Thoracic aorta (tissue), 2 donors: ENCODE measurements at regions not wholly inside any gene's neighbourhood (a gene's known extent, or its start where the extent isn't known, plus 50 kb on each side); places are given as distances from the start of the nearest gene placed in this dataset.

Experiments
- ATAC-seq: fragments of 150-250 bp; one replicate; pipeline ENCODE4 v1.8.0; 2017; ENCODE audit warnings: low read depth; ENCODE audit not compliant: insufficient number of reproducible peaks, low FRiP score
- DNase-seq: peaks from one replicate; pipeline ENCODE4 v3.0.0-alpha.2; 2020; ENCODE audit warnings: low spot score
- H3K27ac ChIP-seq, 2 donors: fragments of 200-600 bp; sonication (generic); 1 replicate in 1 of 2; 2 replicates in 1 of 2; pipeline ENCODE4 v1.5.1; 2016; ENCODE audit warnings: mild to moderate bottlenecking in 2 of 2, moderate library complexity in 2 of 2
- H3K27me3 ChIP-seq: fragments of 200-600 bp; sonication (generic); replicated peaks from 2 replicates; pipeline ENCODE4 v1.6.0; 2016; ENCODE audit warnings: mild to moderate bottlenecking; ENCODE audit not compliant: insufficient read depth
- H3K36me3 ChIP-seq: fragments of 200-600 bp; sonication (generic); one replicate; pipeline ENCODE4 v1.5.1; 2016
- H3K4me1 ChIP-seq, 2 donors: fragments of 200-600 bp; sonication (generic); 1 replicate in 1 of 2; 2 replicates in 1 of 2; pipeline versions ENCODE4 v1.5.1 to v1.6.0; 2016; ENCODE audit warnings: low read depth in 2 of 2, mild to moderate bottlenecking in 1 of 2; ENCODE audit not compliant: control insufficient read depth in 1 of 2
- H3K4me3 ChIP-seq: fragments of 200-600 bp; sonication (generic); 2 replicates; pipeline ENCODE4 v1.5.1; 2016; ENCODE audit warnings: mild to moderate bottlenecking
- H3K9me3 ChIP-seq: fragments of 200-600 bp; sonication (generic); 2 replicates; pipeline ENCODE4 v1.5.1; 2016
- TF ChIP-seq, protein P1 (sequence below): fragments of 200-600 bp; sonication (generic); IDR thresholded peaks from one replicate; pipeline ENCODE4 v1.5.1; 2019; ENCODE audit warnings: antibody characterized with exemption

DNA sequence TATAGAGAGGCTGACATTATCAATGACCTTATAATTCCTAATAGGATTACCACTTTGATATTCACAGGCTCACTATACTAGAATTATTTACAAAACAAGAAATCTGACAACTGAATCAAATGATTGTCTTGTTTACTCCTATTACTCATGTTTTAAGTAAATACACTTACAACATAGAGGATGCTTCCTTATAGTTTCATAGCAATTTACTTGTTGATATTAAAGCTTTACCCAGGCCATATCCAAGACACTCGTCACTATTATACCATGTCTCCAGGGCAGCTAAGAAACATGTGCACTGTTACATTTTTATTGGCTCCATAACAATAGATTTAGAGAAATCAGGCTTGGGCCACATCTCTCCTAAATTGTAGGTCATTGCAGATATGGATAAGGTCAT, 276.9 kb downstream of the HGF start:
- no peak for ATAC-seq

DNA sequence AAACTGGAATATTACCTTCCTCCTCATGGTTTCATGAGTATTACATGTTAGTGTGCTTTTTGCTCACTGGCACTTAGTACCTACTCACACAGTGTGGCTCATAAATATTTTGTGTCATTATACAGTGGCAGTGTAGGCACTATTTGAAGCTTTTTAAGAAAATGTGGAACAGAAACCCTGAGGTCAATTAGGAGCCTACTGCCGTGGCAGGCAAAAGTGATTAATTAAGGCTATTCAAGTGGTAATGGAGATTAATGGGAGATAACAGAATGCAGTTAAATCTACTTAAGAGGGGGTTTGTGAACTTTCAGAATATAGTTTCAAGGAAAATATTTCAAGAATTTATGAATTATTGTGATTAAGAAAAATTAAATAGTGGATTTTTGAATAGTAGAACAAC, 277.6 kb downstream of the HGF start:
- no peak for DNase-seq
- ATAC-seq = no peak
- Histone ChIP-seq H3K36me3 (no peaks in the 10 kb centered on the region), H3K27me3 (no peaks in the 10 kb centered on the region), H3K4me3 (no peak overlapping the region), H3K4me1 (no peaks in the 10 kb centered on the region), H3K9me3 (no peaks in the 10 kb centered on the region), H3K27ac (no peak overlapping the region)
- TF ChIP-seq, protein P1, sequence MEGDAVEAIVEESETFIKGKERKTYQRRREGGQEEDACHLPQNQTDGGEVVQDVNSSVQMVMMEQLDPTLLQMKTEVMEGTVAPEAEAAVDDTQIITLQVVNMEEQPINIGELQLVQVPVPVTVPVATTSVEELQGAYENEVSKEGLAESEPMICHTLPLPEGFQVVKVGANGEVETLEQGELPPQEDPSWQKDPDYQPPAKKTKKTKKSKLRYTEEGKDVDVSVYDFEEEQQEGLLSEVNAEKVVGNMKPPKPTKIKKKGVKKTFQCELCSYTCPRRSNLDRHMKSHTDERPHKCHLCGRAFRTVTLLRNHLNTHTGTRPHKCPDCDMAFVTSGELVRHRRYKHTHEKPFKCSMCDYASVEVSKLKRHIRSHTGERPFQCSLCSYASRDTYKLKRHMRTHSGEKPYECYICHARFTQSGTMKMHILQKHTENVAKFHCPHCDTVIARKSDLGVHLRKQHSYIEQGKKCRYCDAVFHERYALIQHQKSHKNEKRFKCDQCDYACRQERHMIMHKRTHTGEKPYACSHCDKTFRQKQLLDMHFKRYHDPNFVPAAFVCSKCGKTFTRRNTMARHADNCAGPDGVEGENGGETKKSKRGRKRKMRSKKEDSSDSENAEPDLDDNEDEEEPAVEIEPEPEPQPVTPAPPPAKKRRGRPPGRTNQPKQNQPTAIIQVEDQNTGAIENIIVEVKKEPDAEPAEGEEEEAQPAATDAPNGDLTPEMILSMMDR = no peak

More for the DNA sequence above, 276.9 kb downstream of the HGF start:
- DNase-seq = no peak
- TF ChIP-seq, protein P1 = no peak
- H3K27ac ChIP-seq = no peak overlapping the region
- H3K27me3 ChIP-seq = no peaks in the 10 kb centered on the region
- H3K4me3 ChIP-seq = no peak overlapping the region
- no peaks in the 10 kb centered on the region for H3K9me3 ChIP-seq
- H3K36me3 ChIP-seq = no peaks in the 10 kb centered on the region
- no peaks in the 10 kb centered on the region for H3K4me1 ChIP-seq

DNA sequence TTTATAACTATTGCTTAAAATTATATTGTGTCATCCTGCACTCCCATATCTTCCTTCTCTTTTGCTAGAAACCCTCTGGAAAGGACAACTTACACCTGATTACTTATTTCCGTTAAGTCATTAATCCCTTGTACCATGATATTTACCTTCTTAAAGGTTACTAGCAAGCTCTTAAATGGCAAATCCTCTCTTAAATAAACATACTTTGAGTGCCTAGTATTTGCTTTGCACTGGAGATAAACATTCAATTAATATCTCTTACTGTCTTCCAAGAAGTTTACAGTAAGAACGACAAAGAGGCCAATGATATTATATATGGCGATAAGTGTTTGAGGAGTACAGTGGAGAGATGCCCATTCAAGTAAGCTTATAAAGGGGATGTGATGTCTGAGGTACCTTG, 278.3 kb downstream of the HGF start:
- Histone ChIP-seq H3K27ac (no peak overlapping the region), H3K9me3 (no peaks in the 10 kb centered on the region), H3K4me3 (no peak overlapping the region), H3K27me3 (no peaks in the 10 kb centered on the region), H3K4me1 (no peaks in the 10 kb centered on the region), H3K36me3 (no peaks in the 10 kb centered on the region)
- TF ChIP-seq, protein P1 = no peak
- DNase-seq (no peak), ATAC-seq (no peak)

DNA sequence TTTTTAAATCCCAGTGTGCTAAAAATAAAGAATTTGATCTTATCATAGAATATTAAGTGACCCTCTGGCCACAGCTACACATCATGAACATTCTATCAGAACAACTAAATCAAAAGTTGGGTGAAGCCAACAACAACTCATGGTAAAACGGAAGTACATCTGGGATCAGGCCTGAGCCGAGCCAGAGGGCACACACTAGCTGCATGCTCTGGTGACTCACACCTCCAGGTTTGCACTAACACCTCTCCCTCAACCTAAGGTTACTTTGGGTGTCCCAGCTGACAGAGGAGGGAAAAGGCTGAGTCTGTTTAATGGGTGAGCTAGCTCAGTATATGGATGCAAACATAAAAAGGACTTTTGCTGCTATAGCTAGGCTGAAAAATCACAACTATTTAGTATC, 281.6 kb downstream of the HGF start:
- DNase-seq = no peak
- no peak for ATAC-seq
- Histone ChIP-seq H3K4me1 (peaks cover 0 to 11% of the 10 kb centered on the region in 2 donors), H3K36me3 (no peaks in the 10 kb centered on the region), H3K4me3 (no peak overlapping the region), H3K9me3 (no peaks in the 10 kb centered on the region), H3K27ac (no peak overlapping the region), H3K27me3 (no peaks in the 10 kb centered on the region)
- TF ChIP-seq, protein P1 = no peak

DNA sequence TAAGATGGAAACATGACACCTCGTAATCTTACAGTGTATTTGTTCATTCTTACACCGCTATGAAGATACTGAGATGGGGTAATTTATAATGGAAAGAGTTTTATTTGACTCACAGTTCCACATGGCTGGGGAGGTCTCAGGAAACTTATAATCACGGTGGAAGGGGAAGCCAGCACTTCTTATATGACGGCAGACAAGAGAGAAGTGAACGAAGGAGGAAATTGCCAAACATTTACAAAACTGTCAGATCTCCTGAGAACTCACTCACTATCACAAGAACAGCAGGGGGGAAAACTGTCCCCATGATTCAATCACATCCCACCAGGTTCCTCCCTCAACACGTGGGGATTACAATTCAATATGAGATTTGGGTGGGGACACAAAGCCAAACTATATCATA, 282.3 kb downstream of the HGF start:
- no peaks in the 10 kb centered on the region for H3K9me3 ChIP-seq
- peaks cover 0 to 11% of the 10 kb centered on the region in 2 donors for H3K4me1 ChIP-seq
- ATAC-seq (no peak), DNase-seq (no peak)
- no peak overlapping the region for H3K27ac ChIP-seq
- H3K4me3 ChIP-seq = no peak overlapping the region
- H3K36me3 ChIP-seq = no peaks in the 10 kb centered on the region
- H3K27me3 ChIP-seq = no peaks in the 10 kb centered on the region
- TF ChIP-seq, protein P1 = no peak
